ENCODE measurements at regions not wholly inside any gene's neighbourhood (a gene's known extent, or its start where the extent isn't known, plus 50 kb on each side); places are given as distances from the start of the nearest gene placed in this dataset.

- Mint-ChIP-seq H3K9me3 (peaks cover 4% of the 10 kb centered on the region), H3K4me1 (ENCODE audit: low read depth) (peaks cover 2% of the 10 kb centered on the region), H3K27ac (no peak overlapping the region), H3K4me3 (no peak overlapping the region), H3K36me3 (ENCODE audit: low read depth) (no peaks in the 10 kb centered on the region), H3K27me3 (ENCODE audit: low read depth) (no peaks in the 10 kb centered on the region)
Measured at GRCh38 chr1:193680247-193680923, 494.0 kb upstream of the B3GALT2 start.

- Mint-ChIP-seq H3K4me3 (no peak overlapping the region), H3K9me3 (peaks cover 5% of the 10 kb centered on the region), H3K36me3 (ENCODE audit: low read depth) (no peaks in the 10 kb centered on the region), H3K27me3 (ENCODE audit: low read depth) (no peaks in the 10 kb centered on the region), H3K27ac (no peak overlapping the region), H3K4me1 (ENCODE audit: low read depth) (peaks cover 3% of the 10 kb centered on the region)
Measured at GRCh38 chr1:193677874-193678273, 491.5 kb upstream of the B3GALT2 start.

- Mint-ChIP-seq H3K4me3 (no peak overlapping the region), H3K9me3 (peaks cover 7% of the 10 kb centered on the region)
Measured at GRCh38 chr1:193676996-193677549, 490.7 kb upstream of the B3GALT2 start.

GRCh38 chr1:193674292-193674944 is 488.0 kb upstream of the B3GALT2 start:
- Mint-ChIP-seq H3K27me3 (ENCODE audit: low read depth) (no peaks in the 10 kb centered on the region), H3K36me3 (ENCODE audit: low read depth) (no peaks in the 10 kb centered on the region), H3K4me3 (no peak overlapping the region), H3K4me1 (ENCODE audit: low read depth) (peaks cover 3% of the 10 kb centered on the region), H3K27ac (no peak overlapping the region), H3K9me3 (peaks cover 7% of the 10 kb centered on the region)

More at GRCh38 chr1:193676996-193677549, 490.7 kb upstream of the B3GALT2 start:
- Mint-ChIP-seq H3K4me1 (ENCODE audit: low read depth) (peaks cover 3% of the 10 kb centered on the region), H3K27ac (no peak overlapping the region), H3K27me3 (ENCODE audit: low read depth) (no peaks in the 10 kb centered on the region), H3K36me3 (ENCODE audit: low read depth) (no peaks in the 10 kb centered on the region)

- peaks cover 3% of the 10 kb centered on the region for H3K4me1 Mint-ChIP-seq (ENCODE audit: low read depth)
- peaks cover 8% of the 10 kb centered on the region for H3K36me3 Mint-ChIP-seq (ENCODE audit: low read depth)
- H3K27ac Mint-ChIP-seq: no peak overlapping the region
- no peaks in the 10 kb centered on the region for H3K27me3 Mint-ChIP-seq (ENCODE audit: low read depth)
- peaks cover 13% of the 10 kb centered on the region for H3K9me3 Mint-ChIP-seq
- no peak overlapping the region for H3K4me3 Mint-ChIP-seq
Measured at GRCh38 chr1:193666485-193667083, 480.2 kb upstream of the B3GALT2 start.

GRCh38 chr1:193663965-193664364 is 477.6 kb upstream of the B3GALT2 start:
- H3K9me3 Mint-ChIP-seq: peaks cover 9% of the 10 kb centered on the region
- H3K4me1 Mint-ChIP-seq (ENCODE audit: low read depth): peaks cover 3% of the 10 kb centered on the region
- peaks cover 8% of the 10 kb centered on the region for H3K36me3 Mint-ChIP-seq (ENCODE audit: low read depth)
- H3K4me3 Mint-ChIP-seq: no peak overlapping the region
- no peak overlapping the region for H3K27ac Mint-ChIP-seq
- H3K27me3 Mint-ChIP-seq (ENCODE audit: low read depth): no peaks in the 10 kb centered on the region

- H3K4me3 Mint-ChIP-seq: no peak overlapping the region
- peaks cover 8% of the 10 kb centered on the region for H3K36me3 Mint-ChIP-seq (ENCODE audit: low read depth)
- no peak overlapping the region for H3K27ac Mint-ChIP-seq
- no peaks in the 10 kb centered on the region for H3K27me3 Mint-ChIP-seq (ENCODE audit: low read depth)
- H3K9me3 Mint-ChIP-seq: peaks cover 9% of the 10 kb centered on the region
- H3K4me1 Mint-ChIP-seq (ENCODE audit: low read depth): peaks cover 3% of the 10 kb centered on the region
Measured at GRCh38 chr1:193662030-193662429, 475.6 kb upstream of the B3GALT2 start.

- no peaks in the 10 kb centered on the region for H3K27me3 Mint-ChIP-seq (ENCODE audit: low read depth)
- peaks cover 8% of the 10 kb centered on the region for H3K36me3 Mint-ChIP-seq (ENCODE audit: low read depth)
- no peak overlapping the region for H3K4me3 Mint-ChIP-seq
- no peak overlapping the region for H3K27ac Mint-ChIP-seq
- H3K4me1 Mint-ChIP-seq (ENCODE audit: low read depth): peaks cover 3% of the 10 kb centered on the region
- peaks cover 11% of the 10 kb centered on the region for H3K9me3 Mint-ChIP-seq
Measured at GRCh38 chr1:193661385-193661784, 475.0 kb upstream of the B3GALT2 start.

- Mint-ChIP-seq H3K27ac (no peak overlapping the region), H3K36me3 (ENCODE audit: low read depth) (peaks cover 8% of the 10 kb centered on the region), H3K4me3 (no peak overlapping the region), H3K27me3 (ENCODE audit: low read depth) (no peaks in the 10 kb centered on the region), H3K9me3 (peaks cover 18% of the 10 kb centered on the region), H3K4me1 (ENCODE audit: low read depth) (peaks cover 7% of the 10 kb centered on the region)
Measured at GRCh38 chr1:193660428-193660827, 474.0 kb upstream of the B3GALT2 start.

GRCh38 chr1:193658691-193659090 is 472.3 kb upstream of the B3GALT2 start:
- no peak overlapping the region for H3K27ac Mint-ChIP-seq
- no peaks in the 10 kb centered on the region for H3K27me3 Mint-ChIP-seq (ENCODE audit: low read depth)
- no peak overlapping the region for H3K4me3 Mint-ChIP-seq
- H3K9me3 Mint-ChIP-seq: peaks cover 27% of the 10 kb centered on the region
- H3K4me1 Mint-ChIP-seq (ENCODE audit: low read depth): peaks cover 7% of the 10 kb centered on the region
- H3K36me3 Mint-ChIP-seq (ENCODE audit: low read depth): peaks cover 7% of the 10 kb centered on the region

GRCh38 chr1:193658081-193658480 is 471.7 kb upstream of the B3GALT2 start:
- H3K4me3 Mint-ChIP-seq: no peak overlapping the region
- H3K27ac Mint-ChIP-seq: no peak overlapping the region
- H3K4me1 Mint-ChIP-seq (ENCODE audit: low read depth): peaks cover 5% of the 10 kb centered on the region
- no peaks in the 10 kb centered on the region for H3K27me3 Mint-ChIP-seq (ENCODE audit: low read depth)
- H3K9me3 Mint-ChIP-seq: peaks cover 30% of the 10 kb centered on the region
- peaks cover 6% of the 10 kb centered on the region for H3K36me3 Mint-ChIP-seq (ENCODE audit: low read depth)

GRCh38 chr1:193657552-193657951 is 471.1 kb upstream of the B3GALT2 start:
- Mint-ChIP-seq H3K4me3 (no peak overlapping the region), H3K36me3 (ENCODE audit: low read depth) (peaks cover 6% of the 10 kb centered on the region), H3K9me3 (peaks cover 33% of the 10 kb centered on the region), H3K27me3 (ENCODE audit: low read depth) (no peaks in the 10 kb centered on the region), H3K4me1 (ENCODE audit: low read depth) (peaks cover 5% of the 10 kb centered on the region), H3K27ac (no peak overlapping the region)

- Mint-ChIP-seq H3K4me1 (ENCODE audit: low read depth) (peaks cover 5% of the 10 kb centered on the region), H3K27ac (no peak overlapping the region), H3K27me3 (ENCODE audit: low read depth) (no peaks in the 10 kb centered on the region), H3K36me3 (ENCODE audit: low read depth) (peaks cover 4% of the 10 kb centered on the region), H3K9me3 (peaks cover 31% of the 10 kb centered on the region), H3K4me3 (no peak overlapping the region)
Measured at GRCh38 chr1:193656841-193657240, 470.4 kb upstream of the B3GALT2 start.

- no peaks in the 10 kb centered on the region for H3K27me3 Mint-ChIP-seq (ENCODE audit: low read depth)
- no peak overlapping the region for H3K27ac Mint-ChIP-seq
- H3K9me3 Mint-ChIP-seq: peaks cover 41% of the 10 kb centered on the region
- H3K36me3 Mint-ChIP-seq (ENCODE audit: low read depth): peaks cover 4% of the 10 kb centered on the region
- no peak overlapping the region for H3K4me3 Mint-ChIP-seq
- peaks cover 5% of the 10 kb centered on the region for H3K4me1 Mint-ChIP-seq (ENCODE audit: low read depth)
Measured at GRCh38 chr1:193654951-193655735, 468.7 kb upstream of the B3GALT2 start.
